Limb (tissue), 2 donors: ENCODE measurements at regions not wholly inside any gene's neighbourhood (a gene's known extent, or its start where the extent isn't known, plus 50 kb on each side); places are given as distances from the start of the nearest gene placed in this dataset.

Experiments used
- DNase-seq, 2 donors: peaks; one replicate each; pipeline ENCODE4 v3.0.0-alpha.2; 2016; ENCODE audit errors: extremely low spot score in 2 of 2

- no peak for DNase-seq
Observed at GRCh38 chrX:19172741-19173140, 50.5 kb upstream of the ADGRG2 start.

DNA sequence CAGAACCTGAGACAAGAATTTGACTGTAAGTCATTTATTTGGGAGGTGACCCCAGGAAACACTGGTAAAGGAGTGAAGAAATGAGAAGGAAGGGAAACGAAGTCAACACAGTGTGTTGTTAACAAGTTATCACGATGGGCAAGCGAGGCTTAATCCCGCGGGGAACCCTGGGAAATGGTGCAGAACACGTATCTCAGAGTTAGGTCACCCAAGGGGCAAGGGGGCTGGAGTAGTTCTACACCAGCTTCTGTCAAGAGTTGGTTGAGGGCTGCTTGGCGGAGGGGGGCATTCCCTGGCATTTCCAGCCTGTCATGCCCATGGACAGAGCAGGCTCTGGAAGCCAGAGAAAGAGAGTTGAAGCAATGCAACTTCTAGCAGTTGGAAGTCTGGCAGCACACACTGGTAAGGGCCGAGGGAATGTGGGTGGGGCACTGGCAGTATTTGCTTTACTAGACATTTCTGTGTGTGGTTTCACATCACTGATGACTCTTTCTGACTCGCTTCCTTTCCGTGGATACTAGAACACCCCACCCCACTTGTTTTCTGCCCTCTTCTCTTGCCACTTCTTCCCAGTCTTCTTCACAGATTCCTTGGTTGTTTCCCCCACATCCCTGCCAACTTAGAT, 52.2 kb upstream of the ADGRG2 start:
- no peak for DNase-seq

- DNase-seq: no peak
Observed at GRCh38 chrX:19176901-19177630, 54.8 kb upstream of the ADGRG2 start.

DNA sequence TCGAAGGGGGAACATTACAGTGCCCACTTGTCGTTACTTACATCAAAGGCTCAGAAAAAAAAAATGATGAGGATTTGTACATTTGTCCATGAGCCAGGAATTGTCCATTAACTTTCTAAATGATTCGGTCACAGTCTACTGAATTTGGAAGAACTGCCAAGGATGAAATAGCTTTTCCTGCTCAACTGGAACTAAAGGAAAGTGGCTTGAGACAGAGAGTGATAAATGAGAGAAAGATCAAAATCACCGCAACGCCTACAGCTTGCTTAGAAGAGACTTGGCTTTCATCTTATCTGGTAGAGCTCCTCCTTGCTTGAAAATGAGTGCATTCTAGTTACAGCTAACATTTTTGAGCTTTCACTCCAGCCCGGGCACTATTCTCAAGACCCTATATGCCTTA, 55.5 kb upstream of the ADGRG2 start:
- no peak for DNase-seq

DNA sequence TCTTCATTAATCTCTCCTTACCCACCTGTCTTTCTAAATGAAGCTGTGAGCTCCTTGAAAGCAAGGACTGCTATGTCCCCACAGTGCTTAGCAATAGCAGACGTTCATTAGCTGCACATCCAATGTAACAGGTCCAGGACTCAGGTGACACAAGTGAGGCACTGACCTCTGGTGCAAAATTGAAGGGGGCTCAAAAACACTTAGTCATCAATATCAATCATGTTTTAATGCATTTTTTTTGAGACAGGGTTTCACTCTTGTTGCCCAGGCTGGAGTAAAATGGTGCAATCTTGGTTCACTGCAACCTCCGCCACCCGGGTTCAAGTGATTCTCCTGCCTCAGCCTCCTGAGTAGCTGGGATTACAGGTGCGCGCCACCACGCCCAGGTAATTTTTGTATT, 56.1 kb upstream of the ADGRG2 start:
- DNase-seq: no peak

DNA sequence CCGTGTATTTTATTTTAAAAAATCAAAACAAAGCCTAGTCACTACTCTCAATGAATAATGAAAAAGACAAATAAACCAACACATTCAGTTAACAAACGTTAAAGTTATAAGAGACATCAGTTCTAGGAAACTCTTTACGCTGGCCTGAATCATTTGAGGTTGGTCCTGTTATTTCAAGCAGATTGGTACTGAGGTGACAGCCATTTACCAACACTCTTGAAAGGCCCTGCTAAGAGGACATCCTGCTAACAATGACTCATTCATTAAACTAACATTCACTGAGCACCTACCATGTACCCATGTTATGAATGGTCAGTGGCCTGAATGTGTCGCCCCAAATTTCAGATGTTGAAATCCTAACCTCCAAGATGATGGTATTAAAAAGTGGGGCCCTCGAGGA, 57.1 kb upstream of the ADGRG2 start:
- no peak for DNase-seq

DNA sequence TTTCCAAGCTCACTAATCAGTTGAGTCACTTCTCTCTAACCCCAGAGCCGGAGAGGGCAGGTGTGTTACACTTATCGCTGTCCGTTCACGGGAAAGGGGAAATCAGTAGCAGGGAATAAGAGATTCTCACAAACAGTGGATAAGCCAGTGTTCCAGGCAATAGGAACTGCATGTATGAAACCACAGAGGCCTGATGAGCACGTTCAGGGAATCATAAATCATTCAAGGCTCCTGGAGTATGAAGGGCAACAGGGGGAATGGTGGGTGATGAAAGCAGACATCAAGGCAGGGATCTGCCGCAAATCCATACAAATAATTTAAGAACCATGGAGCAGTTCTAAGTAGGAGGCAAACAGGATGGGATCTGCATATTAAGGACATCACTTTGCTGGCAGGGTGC, 59.1 kb upstream of the ADGRG2 start:
- DNase-seq: no peak

- no peak for DNase-seq
Observed at GRCh38 chrX:19182785-19183184, 60.5 kb upstream of the ADGRG2 start.

GRCh38 chrX:19183761-19184477, 61.7 kb upstream of the ADGRG2 start:
- DNase-seq: no peak

DNA sequence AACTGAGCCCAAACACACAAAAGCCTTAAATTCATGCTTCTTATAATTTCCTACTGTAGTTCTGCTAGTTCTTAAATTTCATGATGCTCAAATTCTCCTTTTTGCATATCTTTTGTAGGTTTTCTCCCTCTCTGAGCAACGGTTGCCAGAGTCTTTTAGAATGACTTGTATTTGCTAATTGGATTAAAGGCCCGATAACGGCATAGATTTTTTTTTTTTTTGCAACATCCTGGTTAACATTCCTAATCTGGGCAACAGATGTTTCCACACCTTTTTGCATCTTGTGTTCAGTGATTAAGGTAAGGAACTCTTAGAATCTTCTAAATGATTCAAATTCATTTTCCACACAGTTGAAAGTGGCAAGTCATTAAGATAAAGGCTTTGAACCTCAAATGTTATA, 66.3 kb upstream of the ADGRG2 start:
- DNase-seq: no peak

DNA sequence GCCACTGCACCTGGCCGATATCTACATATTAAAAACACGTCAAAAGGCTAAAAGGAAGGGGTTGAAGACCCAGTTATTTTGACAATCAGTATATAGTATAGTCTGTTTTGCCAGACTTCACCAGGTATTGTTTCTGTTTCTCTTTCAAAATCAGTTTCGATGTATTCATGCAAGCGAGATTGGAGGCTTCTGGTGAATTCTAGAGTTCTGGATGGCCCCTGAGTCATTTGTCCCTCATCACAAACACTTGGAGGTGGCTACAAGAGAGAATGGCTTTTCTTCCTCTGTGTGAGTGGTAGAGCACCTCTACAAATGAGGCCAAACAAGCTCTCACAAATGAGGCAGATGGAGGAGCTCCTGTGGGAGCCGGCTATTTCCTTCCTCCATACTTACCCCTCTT, 68.6 kb upstream of the ADGRG2 start:
- DNase-seq: no peak

- no peak for DNase-seq
Observed at GRCh38 chrX:19193565-19193964, 71.3 kb upstream of the ADGRG2 start.

- DNase-seq: no peak
Observed at GRCh38 chrX:19194285-19195242, 72.3 kb upstream of the ADGRG2 start.

GRCh38 chrX:19195243-19195610, 73.0 kb upstream of the ADGRG2 start:
- DNase-seq: no peak

GRCh38 chrX:19198473-19198872, 76.2 kb upstream of the ADGRG2 start:
- no peak for DNase-seq

- no peak for DNase-seq
Observed at GRCh38 chrX:19202171-19202570, 79.9 kb upstream of the ADGRG2 start.

DNA sequence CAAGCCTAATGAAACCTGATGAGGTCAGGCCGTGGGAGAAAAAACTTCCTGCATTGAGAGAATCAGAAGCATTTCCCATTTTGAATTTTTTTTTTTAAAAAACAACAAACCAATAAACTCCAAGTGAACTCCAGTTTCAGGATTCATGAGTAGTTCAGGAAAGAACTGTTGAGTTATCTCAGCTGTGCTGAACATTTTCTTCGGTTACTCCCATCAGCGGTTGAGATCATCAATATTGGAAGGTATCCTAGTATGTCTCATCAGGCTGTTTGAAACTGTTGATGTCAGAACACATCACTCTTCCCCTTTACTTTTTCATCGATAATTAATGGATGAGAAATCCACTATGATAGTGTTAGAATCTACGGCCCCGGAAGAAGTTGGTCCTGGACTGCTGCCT, 82.4 kb upstream of the ADGRG2 start:
- no peak for DNase-seq

- DNase-seq: no peak
Observed at GRCh38 chrX:19212037-19212436, 89.8 kb upstream of the ADGRG2 start.

GRCh38 chrX:19213610-19214152, 91.4 kb upstream of the ADGRG2 start:
- no peak for DNase-seq

GRCh38 chrX:19214311-19214710, 92.0 kb upstream of the ADGRG2 start:
- no peak for DNase-seq

DNA sequence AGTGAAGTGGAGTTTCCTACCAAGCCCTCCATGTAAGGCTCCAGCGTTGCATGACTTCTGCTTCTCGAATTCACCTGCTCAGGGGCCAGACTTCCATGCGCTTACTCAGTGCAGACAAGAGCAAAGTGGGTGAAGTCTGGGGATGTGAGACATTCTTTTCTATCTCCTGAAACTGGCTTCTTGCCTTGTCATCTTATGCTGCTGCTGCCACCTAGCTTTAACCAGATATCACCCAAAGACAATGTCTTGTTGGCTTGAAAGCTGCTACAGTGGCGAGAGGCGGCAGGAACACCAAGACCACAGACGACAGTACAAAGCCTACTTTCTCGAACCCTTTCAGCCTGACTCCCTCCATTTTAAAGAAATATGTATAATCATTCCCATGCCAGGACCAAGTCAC, 103.6 kb upstream of the ADGRG2 start:
- DNase-seq: no peak
